Astrocyte (in vitro differentiated cells and primary cell): ENCODE measurements at regions not wholly inside any gene's neighbourhood (a gene's known extent, or its start where the extent isn't known, plus 50 kb on each side); places are given as distances from the start of the nearest gene placed in this dataset.

ENCODE experiments used
- EZH2 ChIP-seq: IDR thresholded peaks from 2 replicates; pipeline ENCODE4 v1.6.1; 2012; ENCODE audit warnings: mild to moderate bottlenecking, low read length, inconsistent platforms; ENCODE audit not compliant: insufficient read depth
- TF ChIP-seq, protein P1 (sequence below): IDR thresholded peaks from 2 replicates; pipeline ENCODE4 v1.5.1; 2011; ENCODE audit warnings: low read depth, mild to moderate bottlenecking, inconsistent platforms, low read length, moderate library complexity; ENCODE audit not compliant: insufficient read depth

DNA sequence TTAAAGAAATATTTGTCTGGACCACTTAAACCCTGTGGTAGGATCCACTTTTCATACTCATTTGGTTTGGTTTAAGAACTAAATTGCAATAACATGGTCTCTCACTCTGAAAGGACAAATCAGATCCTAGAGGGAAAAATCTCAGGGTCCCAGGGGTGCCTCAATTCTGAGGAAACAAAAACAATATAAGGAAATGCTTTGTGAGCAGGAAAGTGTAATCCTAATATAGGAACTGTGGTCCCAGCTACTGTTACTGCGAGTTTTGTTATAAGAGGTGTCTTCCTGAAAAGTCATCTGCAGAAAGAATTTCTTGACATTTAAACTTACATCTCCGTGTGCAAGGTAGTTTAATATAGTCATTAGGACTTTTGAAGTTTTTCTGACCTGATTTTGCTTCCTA is 420.1 kb upstream of the LCORL start:
- TF ChIP-seq, protein P1, sequence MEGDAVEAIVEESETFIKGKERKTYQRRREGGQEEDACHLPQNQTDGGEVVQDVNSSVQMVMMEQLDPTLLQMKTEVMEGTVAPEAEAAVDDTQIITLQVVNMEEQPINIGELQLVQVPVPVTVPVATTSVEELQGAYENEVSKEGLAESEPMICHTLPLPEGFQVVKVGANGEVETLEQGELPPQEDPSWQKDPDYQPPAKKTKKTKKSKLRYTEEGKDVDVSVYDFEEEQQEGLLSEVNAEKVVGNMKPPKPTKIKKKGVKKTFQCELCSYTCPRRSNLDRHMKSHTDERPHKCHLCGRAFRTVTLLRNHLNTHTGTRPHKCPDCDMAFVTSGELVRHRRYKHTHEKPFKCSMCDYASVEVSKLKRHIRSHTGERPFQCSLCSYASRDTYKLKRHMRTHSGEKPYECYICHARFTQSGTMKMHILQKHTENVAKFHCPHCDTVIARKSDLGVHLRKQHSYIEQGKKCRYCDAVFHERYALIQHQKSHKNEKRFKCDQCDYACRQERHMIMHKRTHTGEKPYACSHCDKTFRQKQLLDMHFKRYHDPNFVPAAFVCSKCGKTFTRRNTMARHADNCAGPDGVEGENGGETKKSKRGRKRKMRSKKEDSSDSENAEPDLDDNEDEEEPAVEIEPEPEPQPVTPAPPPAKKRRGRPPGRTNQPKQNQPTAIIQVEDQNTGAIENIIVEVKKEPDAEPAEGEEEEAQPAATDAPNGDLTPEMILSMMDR, result no peak
- TF ChIP-seq EZH2, result no peak
